BE2C (cell line): ENCODE measurements at regions not wholly inside any gene's neighbourhood (a gene's known extent, or its start where the extent isn't known, plus 50 kb on each side); places are given as distances from the start of the nearest gene placed in this dataset.

Source experiments
- DNase-seq: peaks from one replicate; pipeline ENCODE4 v3.0.0-alpha.2; 2020
- H3K27me3 ChIP-seq: fragments of 250-450 bp; sonication (Bioruptor Pico); 2 replicates; pipeline ENCODE4 v1.5.1; 2020; ENCODE audit warnings: mild to moderate bottlenecking
- H3K36me3 ChIP-seq: fragments of 250-450 bp; sonication (Bioruptor Pico); 2 replicates; pipeline ENCODE4 v1.5.1; 2020; ENCODE audit warnings: mild to moderate bottlenecking
- H3K4me1 ChIP-seq: fragments of 250-450 bp; sonication (Bioruptor Pico); 2 replicates; pipeline ENCODE4 v1.5.1; 2020
- H3K4me3 ChIP-seq: 2 replicates; pipeline ENCODE4 v1.5.1; 2011; ENCODE audit warnings: low read depth, low read length
- H3K9me3 ChIP-seq: fragments of 250-450 bp; sonication (Bioruptor Pico); 2 replicates; pipeline ENCODE4 v1.5.1; 2020
- CTCF ChIP-seq: IDR thresholded peaks from 2 replicates; pipeline ENCODE4 v1.5.1; 2012; ENCODE audit warnings: mild to moderate bottlenecking, low read depth, low read length

GRCh38 chr15:38692789-38693062, 128.1 kb upstream of the RASGRP1 start:
- Histone ChIP-seq H3K4me3 (no peak overlapping the region), H3K4me1 (peaks cover 9% of the 10 kb centered on the region; the same call in 1 of the 2 replicates), H3K9me3 (no peaks in the 10 kb centered on the region), H3K36me3 (no peaks in the 10 kb centered on the region), H3K27me3 (no peaks in the 10 kb centered on the region)
- no peak for TF ChIP-seq CTCF
- no peak for DNase-seq

GRCh38 chr15:38695249-38696108, 130.9 kb upstream of the RASGRP1 start:
- peaks cover 9% of the 10 kb centered on the region; the same call in 1 of the 2 replicates for H3K4me1 ChIP-seq
- no peak for TF ChIP-seq CTCF
- H3K9me3 ChIP-seq = no peaks in the 10 kb centered on the region
- no peaks in the 10 kb centered on the region for H3K27me3 ChIP-seq
- peak; percentile 22 for DNase-seq
- H3K4me3 ChIP-seq = no peak overlapping the region
- no peaks in the 10 kb centered on the region for H3K36me3 ChIP-seq

- no peak for DNase-seq
- peaks cover 9% of the 10 kb centered on the region; the same call in 1 of the 2 replicates for H3K4me1 ChIP-seq
- no peak for TF ChIP-seq CTCF
These were observed 131.6 kb upstream of the RASGRP1 start for GRCh38 chr15:38696109-38696727.

GRCh38 chr15:38696790-38697495, 132.3 kb upstream of the RASGRP1 start:
- no peak for DNase-seq
- H3K9me3 ChIP-seq = no peaks in the 10 kb centered on the region
- H3K36me3 ChIP-seq = no peaks in the 10 kb centered on the region
- no peak overlapping the region for H3K4me3 ChIP-seq
- no peaks in the 10 kb centered on the region for H3K27me3 ChIP-seq
- peaks cover 9% of the 10 kb centered on the region; the same call in 1 of the 2 replicates for H3K4me1 ChIP-seq
- TF ChIP-seq CTCF = no peak

More at GRCh38 chr15:38696109-38696727, 131.6 kb upstream of the RASGRP1 start:
- H3K27me3 ChIP-seq = no peaks in the 10 kb centered on the region
- no peak overlapping the region for H3K4me3 ChIP-seq
- H3K36me3 ChIP-seq = no peaks in the 10 kb centered on the region
- H3K9me3 ChIP-seq = no peaks in the 10 kb centered on the region

GRCh38 chr15:38698254-38698653, 133.6 kb upstream of the RASGRP1 start:
- no peak for DNase-seq
- TF ChIP-seq CTCF = no peak
- peaks cover 12% of the 10 kb centered on the region; the same call in 1 of the 2 replicates for H3K4me1 ChIP-seq

More at GRCh38 chr15:38698254-38698653, 133.6 kb upstream of the RASGRP1 start:
- Histone ChIP-seq H3K4me3 (no peak overlapping the region), H3K36me3 (no peaks in the 10 kb centered on the region), H3K9me3 (no peaks in the 10 kb centered on the region), H3K27me3 (no peaks in the 10 kb centered on the region)
